ENCODE measurements at regions not wholly inside any gene's neighbourhood (a gene's known extent, or its start where the extent isn't known, plus 50 kb on each side); places are given as distances from the start of the nearest gene placed in this dataset.

DNA sequence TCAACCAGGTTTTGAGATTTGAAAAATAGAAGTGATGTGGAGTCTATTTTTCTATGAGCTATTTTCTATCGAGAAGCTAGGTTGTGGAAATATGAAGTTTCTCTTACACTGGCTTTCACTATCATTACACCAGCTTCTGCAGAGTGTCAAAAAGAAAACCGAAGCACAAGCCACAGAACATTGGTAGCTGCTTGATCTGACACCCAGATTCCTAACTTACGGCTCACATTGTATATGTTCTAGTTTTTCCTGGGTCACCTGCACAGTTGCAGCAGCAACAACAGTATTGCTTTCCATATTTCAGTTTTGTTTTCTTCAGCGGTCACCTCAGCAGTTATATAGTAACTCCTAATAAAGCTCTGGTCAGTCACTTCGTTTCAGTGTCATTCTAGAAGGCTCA is 790.1 kb downstream of the PLOD2 start:
- H4K20me1 ChIP-seq (ENCODE audit: control insufficient read depth, extremely low read depth, insufficient read depth, low read length) = no peaks in the 10 kb centered on the region
- H3K9me1 ChIP-seq (ENCODE audit: control insufficient read depth, extremely low read depth, insufficient read depth, low read length) = no peaks in the 10 kb centered on the region
- no peak for FAIRE-seq
- no peaks in the 10 kb centered on the region for H3K27me3 ChIP-seq (ENCODE audit: control insufficient read depth, extremely low read depth, insufficient read depth, low read length)
- H3K4me1 ChIP-seq (ENCODE audit: control insufficient read depth, extremely low read depth, insufficient read depth, low read length) = no peaks in the 10 kb centered on the region
- no peaks in the 10 kb centered on the region for H3K9me3 ChIP-seq (ENCODE audit: control insufficient read depth, low read depth, low read length)
- H3K9ac ChIP-seq (ENCODE audit: control insufficient read depth, extremely low read depth, insufficient read depth, low read length) = no peak overlapping the region
- H3K79me2 ChIP-seq (ENCODE audit: control insufficient read depth, insufficient read depth, low read length) = no peaks in the 10 kb centered on the region
- dilution Hi-C loops (cut with MboI; ENCODE audit: extremely low pct_ligation_motif_present, low sequenced_read_pairs) = no loop called here
- H2AFZ ChIP-seq (ENCODE audit: control insufficient read depth, low read length) = no peak overlapping the region
- no peak overlapping the region for H3K4me2 ChIP-seq (ENCODE audit: control insufficient read depth, extremely low read depth, insufficient read depth, low read depth, low read length)
- no peaks in the 10 kb centered on the region for H3K36me3 ChIP-seq (ENCODE audit: control insufficient read depth in 2 of 2, extremely low read depth in 1 of 2, insufficient read depth in 2 of 2, low read length in 2 of 2)
- DNase-seq (ENCODE audit: low read depth, low spot score) = no peak
- H3K4me3 ChIP-seq (ENCODE audit: control insufficient read depth in 2 of 3, extremely low read depth in 1 of 3, insufficient read depth in 2 of 3, low read depth in 1 of 3, low read length in 3 of 3) = no peak overlapping the region
- H3K27ac ChIP-seq (ENCODE audit: control insufficient read depth, insufficient read depth, low read length) = no peak overlapping the region
- no peak for TF ChIP-seq EZH2 (IDR thresholded peaks at IDR 0.05; ENCODE audit: low read length)
- TF ChIP-seq, protein P1, sequence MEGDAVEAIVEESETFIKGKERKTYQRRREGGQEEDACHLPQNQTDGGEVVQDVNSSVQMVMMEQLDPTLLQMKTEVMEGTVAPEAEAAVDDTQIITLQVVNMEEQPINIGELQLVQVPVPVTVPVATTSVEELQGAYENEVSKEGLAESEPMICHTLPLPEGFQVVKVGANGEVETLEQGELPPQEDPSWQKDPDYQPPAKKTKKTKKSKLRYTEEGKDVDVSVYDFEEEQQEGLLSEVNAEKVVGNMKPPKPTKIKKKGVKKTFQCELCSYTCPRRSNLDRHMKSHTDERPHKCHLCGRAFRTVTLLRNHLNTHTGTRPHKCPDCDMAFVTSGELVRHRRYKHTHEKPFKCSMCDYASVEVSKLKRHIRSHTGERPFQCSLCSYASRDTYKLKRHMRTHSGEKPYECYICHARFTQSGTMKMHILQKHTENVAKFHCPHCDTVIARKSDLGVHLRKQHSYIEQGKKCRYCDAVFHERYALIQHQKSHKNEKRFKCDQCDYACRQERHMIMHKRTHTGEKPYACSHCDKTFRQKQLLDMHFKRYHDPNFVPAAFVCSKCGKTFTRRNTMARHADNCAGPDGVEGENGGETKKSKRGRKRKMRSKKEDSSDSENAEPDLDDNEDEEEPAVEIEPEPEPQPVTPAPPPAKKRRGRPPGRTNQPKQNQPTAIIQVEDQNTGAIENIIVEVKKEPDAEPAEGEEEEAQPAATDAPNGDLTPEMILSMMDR (optimal IDR thresholded peaks at IDR 0.05 in 1 of 3, IDR thresholded peaks at IDR 0.05 in 1 of 3, conservative IDR thresholded peaks at IDR 0.05 in 1 of 3; ENCODE audit: extremely low read depth in 1 of 3, insufficient read depth in 2 of 3, low read length in 3 of 3) = no peak

DNA sequence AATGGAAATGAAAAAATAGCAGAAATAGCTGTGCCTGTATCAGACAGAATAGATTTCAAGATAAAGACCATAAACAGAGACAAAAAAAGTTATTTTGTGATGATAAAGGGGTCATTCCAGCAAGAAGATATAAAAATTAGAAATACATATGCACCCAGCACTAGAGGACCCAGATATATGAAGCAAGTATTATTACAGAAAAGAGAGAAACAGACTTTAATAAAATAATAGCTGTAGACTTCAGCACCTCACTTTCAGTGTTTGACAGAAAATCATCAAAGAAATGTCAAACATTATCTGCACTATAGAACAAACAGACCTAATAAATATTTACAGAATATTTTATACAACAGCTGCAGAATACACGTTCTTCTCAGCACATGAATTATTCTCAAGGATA is 783.7 kb downstream of the PLOD2 start:
- Histone ChIP-seq H3K79me2 (ENCODE audit: control insufficient read depth, insufficient read depth, low read length) (no peaks in the 10 kb centered on the region), H3K27ac (ENCODE audit: control insufficient read depth, insufficient read depth, low read length) (no peak overlapping the region), H3K9me3 (ENCODE audit: control insufficient read depth, low read depth, low read length) (no peaks in the 10 kb centered on the region), H3K4me2 (ENCODE audit: control insufficient read depth, extremely low read depth, insufficient read depth, low read depth, low read length) (no peak overlapping the region), H3K4me1 (ENCODE audit: control insufficient read depth, extremely low read depth, insufficient read depth, low read length) (no peaks in the 10 kb centered on the region), H3K36me3 (ENCODE audit: control insufficient read depth in 2 of 2, extremely low read depth in 1 of 2, insufficient read depth in 2 of 2, low read length in 2 of 2) (no peaks in the 10 kb centered on the region), H3K4me3 (ENCODE audit: control insufficient read depth in 2 of 3, extremely low read depth in 1 of 3, insufficient read depth in 2 of 3, low read depth in 1 of 3, low read length in 3 of 3) (no peak overlapping the region), H3K9me1 (ENCODE audit: control insufficient read depth, extremely low read depth, insufficient read depth, low read length) (no peaks in the 10 kb centered on the region), H2AFZ (ENCODE audit: control insufficient read depth, low read length) (no peak overlapping the region), H4K20me1 (ENCODE audit: control insufficient read depth, extremely low read depth, insufficient read depth, low read length) (no peaks in the 10 kb centered on the region), H3K27me3 (ENCODE audit: control insufficient read depth, extremely low read depth, insufficient read depth, low read length) (no peaks in the 10 kb centered on the region), H3K9ac (ENCODE audit: control insufficient read depth, extremely low read depth, insufficient read depth, low read length) (no peak overlapping the region)
- no peak for TF ChIP-seq EZH2 (IDR thresholded peaks at IDR 0.05; ENCODE audit: low read length)
- TF ChIP-seq, protein P1 (optimal IDR thresholded peaks at IDR 0.05 in 1 of 3, IDR thresholded peaks at IDR 0.05 in 1 of 3, conservative IDR thresholded peaks at IDR 0.05 in 1 of 3; ENCODE audit: extremely low read depth in 1 of 3, insufficient read depth in 2 of 3, low read length in 3 of 3) = no peak
- FAIRE-seq (no peak), DNase-seq (ENCODE audit: low read depth, low spot score) (no peak)
- dilution Hi-C loops (cut with MboI; ENCODE audit: extremely low pct_ligation_motif_present, low sequenced_read_pairs) = no loop called here
